ENCODE measurements at regions not wholly inside any gene's neighbourhood (a gene's known extent, or its start where the extent isn't known, plus 50 kb on each side); places are given as distances from the start of the nearest gene placed in this dataset.

- DNase-seq, result no peak
- intact Hi-C loops (cut with DNase I), result no loop called here
Observed at GRCh38 chr16:73558219-73558618, 510.3 kb upstream of the ZFHX3 start.

GRCh38 chr16:73553941-73554660 lies 506.2 kb upstream of the ZFHX3 start:
- no peak for DNase-seq

DNA sequence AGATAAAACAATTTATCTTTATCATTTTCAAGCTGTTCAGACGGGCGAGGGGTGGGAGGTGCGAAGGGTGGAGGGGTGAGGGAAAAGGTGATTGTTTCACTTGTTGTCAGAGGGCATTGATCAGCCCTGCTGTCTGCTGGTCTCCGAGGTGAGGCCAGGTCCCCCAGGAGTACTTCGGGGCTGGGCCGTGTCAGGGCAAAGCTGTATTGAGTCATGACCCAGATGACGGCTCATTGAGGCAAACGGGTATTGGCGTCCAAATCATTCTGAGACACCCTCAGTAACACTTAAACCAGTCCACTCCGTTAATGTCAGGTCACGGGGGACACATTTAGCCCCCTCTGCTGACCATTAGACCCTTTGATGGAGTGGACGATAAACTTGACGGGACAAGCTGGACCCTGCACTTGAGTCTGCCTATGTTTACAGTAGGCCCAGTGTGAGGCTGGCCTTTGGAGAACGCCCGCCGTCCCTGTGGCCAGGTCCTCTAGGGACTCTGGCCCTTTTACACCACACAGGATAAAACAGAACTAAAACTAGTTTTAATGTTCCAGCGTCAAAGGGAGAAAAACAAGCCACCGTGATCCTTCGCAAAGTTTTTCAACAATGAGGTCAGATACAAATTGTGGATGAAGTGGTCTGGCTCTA lies 502.2 kb upstream of the ZFHX3 start:
- intact Hi-C loops (cut with DNase I), result no loop called here
- DNase-seq, result no peak

More at GRCh38 chr16:73553941-73554660, 506.2 kb upstream of the ZFHX3 start:
- intact Hi-C loops (cut with DNase I), result no loop called here

- intact Hi-C loops (cut with DNase I), result no loop called here
- DNase-seq, result no peak
Observed at GRCh38 chr16:73547552-73548403, 499.9 kb upstream of the ZFHX3 start.

- DNase-seq, result no peak
- intact Hi-C loops (cut with DNase I), result no loop called here
Observed at GRCh38 chr16:73546341-73546845, 498.5 kb upstream of the ZFHX3 start.

DNA sequence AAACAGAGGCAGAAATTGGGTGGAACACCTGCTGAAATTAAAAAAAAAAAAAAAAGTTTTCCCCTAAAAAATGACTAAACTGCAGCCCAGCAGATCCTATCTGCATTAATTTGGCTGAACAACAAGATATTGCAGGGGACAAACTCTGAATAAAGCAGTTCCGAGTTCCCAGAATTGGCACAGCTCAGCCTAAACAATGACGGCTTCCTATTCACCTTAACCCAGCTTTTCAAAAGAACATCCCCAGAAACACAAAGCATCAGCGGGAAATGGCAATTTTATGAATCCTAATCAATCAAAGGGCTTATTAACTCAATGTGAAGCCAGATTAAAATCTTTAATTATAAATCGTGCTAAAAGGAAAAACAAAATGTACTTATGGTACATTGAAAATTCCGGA lies 497.8 kb upstream of the ZFHX3 start:
- intact Hi-C loops (cut with DNase I), result no loop called here
- DNase-seq, result no peak

DNA sequence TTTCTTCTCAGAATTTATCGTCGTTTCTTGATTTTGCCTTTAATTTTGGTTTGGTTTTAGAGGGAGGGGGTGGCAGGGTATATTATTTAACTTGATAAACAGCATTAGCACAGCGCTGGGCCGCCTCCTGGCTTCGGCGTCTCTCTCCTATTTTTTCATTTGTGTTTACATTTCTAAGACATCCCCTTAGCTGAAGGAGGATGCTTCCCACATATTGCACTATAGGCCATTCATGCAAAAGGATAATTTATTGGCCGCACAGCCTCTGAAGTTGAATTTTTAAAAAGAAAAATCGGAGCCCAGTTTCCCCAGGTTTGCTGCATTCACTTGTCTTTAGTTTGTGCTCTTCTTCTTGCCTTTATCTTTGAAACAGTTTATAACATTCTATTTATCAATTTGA lies 497.4 kb upstream of the ZFHX3 start:
- DNase-seq, result no peak
- intact Hi-C loops (cut with DNase I), result no loop called here

DNA sequence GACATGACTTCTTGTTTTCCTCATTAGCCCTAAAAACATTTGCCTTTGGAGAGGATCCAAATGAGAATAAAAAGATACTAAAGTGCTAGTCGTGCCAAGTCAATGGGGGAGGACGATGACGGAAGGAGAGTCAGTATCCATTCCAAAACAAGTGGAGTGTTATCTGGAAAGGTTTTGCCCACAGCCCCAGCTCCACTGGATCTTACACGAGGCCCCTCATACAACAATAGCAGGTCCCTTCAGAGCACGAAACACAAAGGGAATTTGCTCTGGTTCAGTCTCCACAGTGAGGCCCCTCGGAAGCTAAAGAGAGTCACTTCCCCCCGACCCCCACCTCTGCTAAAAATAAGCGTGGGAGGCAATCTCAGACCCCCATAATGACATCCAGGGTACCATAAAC lies 496.9 kb upstream of the ZFHX3 start:
- intact Hi-C loops (cut with DNase I), result no loop called here
- no peak for DNase-seq

DNA sequence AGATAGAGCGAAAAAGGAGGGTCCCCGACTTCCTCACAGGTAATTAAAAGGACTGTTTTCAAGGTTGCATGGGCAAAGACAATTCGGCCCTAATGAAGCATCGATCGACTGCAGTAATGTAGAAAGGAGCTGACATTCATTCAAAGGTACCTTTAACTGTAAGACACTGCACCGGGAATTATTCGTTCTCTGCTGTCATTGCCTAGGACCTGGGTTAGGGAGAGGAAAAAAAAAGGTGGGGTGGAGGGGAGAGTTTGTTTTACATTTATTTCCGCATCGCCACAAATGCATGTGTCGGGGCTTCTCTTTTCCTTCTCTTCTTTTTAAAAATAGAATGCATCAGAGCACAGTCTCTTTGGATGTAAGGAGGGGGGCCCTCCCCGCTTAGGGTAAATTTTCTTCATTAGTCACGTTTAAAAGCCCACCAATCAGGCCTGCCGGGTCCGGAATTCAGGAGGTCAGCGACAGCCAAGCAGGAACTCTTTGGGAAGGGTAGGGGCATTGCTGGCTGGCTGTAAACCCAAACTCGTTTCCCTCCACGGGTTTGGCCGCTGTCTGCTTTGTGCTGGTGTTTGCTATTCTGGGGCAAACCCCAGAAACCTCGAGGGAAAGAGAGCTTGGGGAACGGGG lies 496.2 kb upstream of the ZFHX3 start:
- no peak for DNase-seq
- intact Hi-C loops (cut with DNase I), result no loop called here

DNA sequence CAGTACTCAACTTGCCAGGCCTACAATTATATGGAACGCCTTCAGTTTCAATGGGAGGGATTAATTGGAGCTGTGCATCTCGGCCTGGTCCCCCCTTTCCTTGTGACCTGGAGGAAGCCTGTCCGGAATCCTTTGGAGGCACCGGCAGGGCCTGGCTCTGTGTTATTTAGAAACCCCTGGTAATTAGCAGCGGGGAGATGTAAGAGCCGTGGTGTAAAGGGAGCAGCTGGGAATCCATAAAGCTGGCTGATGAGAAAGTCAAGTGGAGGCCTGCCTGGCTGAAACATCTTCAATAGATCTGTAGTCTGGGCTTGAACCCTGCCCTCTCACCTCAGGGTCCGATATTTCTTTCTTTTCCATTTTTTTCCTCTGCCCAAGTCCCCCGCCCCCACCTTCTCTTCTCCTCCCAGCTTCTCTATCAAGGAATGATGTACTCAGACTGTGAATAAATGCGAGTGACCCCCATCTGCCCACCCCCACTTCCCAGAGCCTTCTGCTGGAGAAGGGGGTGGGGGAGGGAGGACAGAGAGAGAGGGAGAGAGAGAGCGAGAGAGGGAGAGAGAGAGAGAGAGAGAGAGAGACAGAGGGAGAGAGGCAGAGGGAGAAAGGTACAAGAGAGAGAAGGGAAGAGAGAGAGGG lies 495.5 kb upstream of the ZFHX3 start:
- intact Hi-C loops (cut with DNase I), result no loop called here
- DNase-seq, result no peak

DNA sequence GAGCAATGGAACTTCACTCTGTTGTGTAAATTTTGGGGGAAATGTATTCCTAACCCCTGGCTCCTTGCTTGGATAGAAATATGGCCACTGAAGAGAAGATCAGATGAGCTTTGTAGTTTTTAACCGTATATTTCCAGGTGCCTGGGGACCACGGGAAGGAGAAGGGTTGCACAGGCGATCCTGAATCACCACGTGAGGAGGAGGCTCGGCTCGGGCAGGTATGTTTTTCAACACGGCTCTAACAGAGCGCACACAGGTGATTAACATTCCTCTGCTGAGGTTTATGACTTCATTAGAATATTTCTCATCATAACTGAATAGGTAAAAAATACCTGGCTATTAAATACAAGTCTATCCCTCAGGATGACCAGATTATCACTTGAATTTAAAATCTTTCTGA lies 495.0 kb upstream of the ZFHX3 start:
- DNase-seq, result no peak
- intact Hi-C loops (cut with DNase I), result no loop called here

DNA sequence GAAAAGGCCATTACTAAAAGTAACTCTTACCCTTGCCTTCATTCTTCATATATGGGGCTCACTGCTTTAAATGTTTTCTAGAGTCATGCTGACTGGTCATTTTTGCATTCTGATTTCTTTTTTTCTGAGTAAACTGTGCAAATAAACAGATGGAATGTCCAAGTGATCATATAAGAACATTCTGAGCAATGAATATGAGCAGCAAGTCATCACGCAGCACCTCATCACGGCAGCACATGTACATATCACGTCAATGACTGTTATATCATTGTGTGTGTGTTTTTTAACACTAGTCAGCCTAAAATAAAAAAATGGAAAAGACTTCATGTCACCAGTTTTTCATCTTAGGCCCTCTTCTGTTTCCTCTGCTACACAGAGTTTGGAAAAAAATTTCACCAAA lies 490.0 kb upstream of the ZFHX3 start:
- DNase-seq, result no peak
- intact Hi-C loops (cut with DNase I), result no loop called here

GRCh38 chr16:73536931-73537330 lies 489.0 kb upstream of the ZFHX3 start:
- no peak for DNase-seq
- intact Hi-C loops (cut with DNase I), result no loop called here

- no peak for DNase-seq
- intact Hi-C loops (cut with DNase I), result no loop called here
Observed at GRCh38 chr16:73531021-73531420, 483.1 kb upstream of the ZFHX3 start.

GRCh38 chr16:73530529-73530928 lies 482.6 kb upstream of the ZFHX3 start:
- no peak for DNase-seq
- intact Hi-C loops (cut with DNase I), result no loop called here

- intact Hi-C loops (cut with DNase I), result no loop called here
- no peak for DNase-seq
Observed at GRCh38 chr16:73529303-73530012, 481.5 kb upstream of the ZFHX3 start.

DNA sequence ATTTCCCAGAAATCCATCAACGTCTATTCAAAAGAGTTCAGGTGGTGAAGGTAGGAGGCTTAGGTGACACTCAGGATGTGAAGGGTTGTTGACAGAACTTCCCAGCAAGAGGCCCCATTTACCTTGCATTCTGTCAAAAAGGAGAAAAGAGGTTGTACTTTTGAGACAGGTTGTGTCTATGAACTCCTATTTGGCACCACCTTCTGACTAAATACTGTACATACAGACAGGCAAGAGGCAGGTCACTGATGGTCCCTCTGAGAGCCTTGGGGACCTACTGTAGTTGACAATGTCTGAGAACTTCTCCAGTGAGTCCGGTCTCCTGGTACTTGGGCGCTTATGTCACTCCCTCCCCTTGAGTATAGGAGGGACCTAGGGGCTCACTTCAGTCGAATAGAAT lies 479.3 kb upstream of the ZFHX3 start:
- intact Hi-C loops (cut with DNase I), result no loop called here
- no peak for DNase-seq

GRCh38 chr16:73526011-73526804 lies 478.3 kb upstream of the ZFHX3 start:
- no peak for DNase-seq
- intact Hi-C loops (cut with DNase I), result no loop called here

DNA sequence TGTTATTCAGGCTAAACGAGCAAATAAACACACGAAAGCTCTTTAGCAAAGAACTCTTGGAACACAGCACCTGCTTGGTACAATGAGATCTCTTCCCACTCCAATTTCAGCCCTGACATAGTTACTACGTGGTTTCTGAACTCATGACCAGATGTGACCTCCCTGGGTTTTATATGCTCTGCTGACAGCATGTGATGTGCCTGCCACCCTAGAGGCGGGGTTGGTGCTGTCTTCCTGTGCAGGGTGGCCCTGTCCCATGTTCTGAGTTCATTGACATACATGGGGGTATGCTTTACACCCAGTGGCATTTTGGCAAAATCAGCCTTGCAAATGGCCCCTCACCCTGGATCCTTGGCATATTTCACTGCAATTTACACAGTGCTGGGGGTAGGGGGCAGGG lies 475.3 kb upstream of the ZFHX3 start:
- no peak for DNase-seq
- intact Hi-C loops (cut with DNase I), result no loop called here
